HEK293T (cell line): ENCODE measurements at regions not wholly inside any gene's neighbourhood (a gene's known extent, or its start where the extent isn't known, plus 50 kb on each side); places are given as distances from the start of the nearest gene placed in this dataset.

ENCODE experiments used
- ARNT ChIP-seq: fragments of 450-650 bp; IDR thresholded peaks from 2 replicates; pipeline ENCODE4 v1.6.1; 2017; ENCODE audit warnings: mild to moderate bottlenecking
- BHLHE40 ChIP-seq: fragments of 450-650 bp; IDR thresholded peaks from 2 replicates; pipeline ENCODE4 v1.6.1; 2016; ENCODE audit warnings: mild to moderate bottlenecking, moderate library complexity, borderline replicate concordance
- FOXA1 ChIP-seq: fragments of 450-650 bp; IDR thresholded peaks from 2 replicates; pipeline ENCODE4 v1.6.1; 2016; ENCODE audit warnings: mild to moderate bottlenecking
- FOXK2 ChIP-seq: fragments of 450-650 bp; IDR thresholded peaks from 2 replicates; pipeline ENCODE4 v1.6.1; 2016; ENCODE audit warnings: mild to moderate bottlenecking
- FOXM1 ChIP-seq: fragments of 450-650 bp; IDR thresholded peaks from 2 replicates; pipeline ENCODE4 v1.6.1; 2017; ENCODE audit warnings: mild to moderate bottlenecking, borderline replicate concordance
- HDGF ChIP-seq: fragments of 450-650 bp; IDR thresholded peaks from 2 replicates; pipeline ENCODE4 v1.6.1; 2017; ENCODE audit warnings: antibody characterized with exemption, borderline replicate concordance
- L3MBTL2 ChIP-seq: fragments of 450-650 bp; conservative IDR thresholded peaks from 2 replicates; pipeline ENCODE4 v1.6.1; 2016; ENCODE audit warnings: mild to moderate bottlenecking
- LEF1 ChIP-seq: fragments of 450-650 bp; IDR thresholded peaks from 2 replicates; pipeline ENCODE4 v1.6.1; 2017; ENCODE audit warnings: mild to moderate bottlenecking, borderline replicate concordance
- NFRKB ChIP-seq: fragments of 450-650 bp; IDR thresholded peaks from 2 replicates; pipeline ENCODE4 v1.6.1; 2016; ENCODE audit warnings: mild to moderate bottlenecking, moderate library complexity
- SP1 ChIP-seq: fragments of 450-650 bp; IDR thresholded peaks from 2 replicates; pipeline ENCODE4 v1.6.1; 2017
- SUZ12 ChIP-seq: fragments of 450-650 bp; IDR thresholded peaks from 2 replicates; pipeline ENCODE4 v1.6.1; 2016; ENCODE audit warnings: mild to moderate bottlenecking
- TARDBP ChIP-seq: fragments of 450-650 bp; IDR thresholded peaks from 2 replicates; pipeline ENCODE4 v1.6.1; 2016

DNA sequence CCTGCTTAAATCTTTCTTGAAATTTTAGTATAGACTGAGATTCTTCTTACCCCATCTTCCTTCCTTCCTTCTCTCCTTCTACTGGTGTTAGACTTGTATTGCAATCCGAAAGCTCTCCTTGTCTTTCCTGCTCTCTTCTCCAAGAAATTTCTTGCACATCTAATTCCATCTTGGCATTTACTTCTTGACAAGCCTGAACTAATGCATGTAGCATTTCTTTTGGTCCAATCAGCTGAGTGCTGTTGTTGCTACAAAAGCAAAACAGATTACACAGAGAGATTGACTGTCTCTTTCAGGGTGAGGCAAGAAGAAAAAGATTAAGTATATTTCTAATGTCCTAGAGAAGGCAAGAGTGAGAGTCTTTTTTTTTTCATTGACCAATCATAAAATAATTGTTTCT, 51.6 kb upstream of the MAP1B start:
- TF ChIP-seq SP1: no peak
- no peak for TF ChIP-seq TARDBP
- no peak for TF ChIP-seq LEF1
- TF ChIP-seq SUZ12: no peak
- no peak for TF ChIP-seq FOXM1
- TF ChIP-seq FOXA1: no peak
- no peak for TF ChIP-seq FOXK2
- no peak for TF ChIP-seq BHLHE40
- no peak for TF ChIP-seq ARNT
- no peak for TF ChIP-seq HDGF
- TF ChIP-seq NFRKB: no peak
- TF ChIP-seq L3MBTL2: no peak
